SH-SY5Y (cell line): ENCODE measurements at regions not wholly inside any gene's neighbourhood (a gene's known extent, or its start where the extent isn't known, plus 50 kb on each side); places are given as distances from the start of the nearest gene placed in this dataset.

Experiments used
- GATA2 ChIP-seq: IDR thresholded peaks from 2 replicates; pipeline ENCODE4 v1.6.1; 2011; ENCODE audit warnings: mild to moderate bottlenecking, low read depth, low read length
- GATA3 ChIP-seq: IDR thresholded peaks from 2 replicates; pipeline ENCODE4 v1.6.1; 2011; ENCODE audit warnings: low read depth, mild to moderate bottlenecking, low read length, moderate library complexity

DNA sequence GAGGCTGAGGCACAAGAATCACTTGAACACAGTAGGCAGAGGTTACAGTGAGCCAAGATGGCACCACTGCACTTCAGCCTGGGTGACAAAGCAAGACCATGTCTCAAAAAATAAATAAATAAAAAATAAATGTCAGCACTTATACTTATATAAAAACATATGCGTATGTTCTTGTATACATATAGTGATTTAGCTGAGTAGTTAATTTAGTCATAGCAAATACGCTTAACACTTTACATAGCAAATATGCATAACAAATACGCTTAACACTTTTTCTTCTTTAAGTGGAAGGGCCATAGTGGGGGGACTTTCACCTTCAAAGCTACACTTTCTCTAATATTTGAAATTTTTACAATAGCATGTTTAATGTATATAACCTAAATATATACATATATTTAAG, 64.0 kb upstream of the CAPRIN1 start:
- TF ChIP-seq GATA2 (no peak), GATA3 (no peak)
